CD4-positive, alpha-beta T cell (primary cell): ENCODE measurements at regions not wholly inside any gene's neighbourhood (a gene's known extent, or its start where the extent isn't known, plus 50 kb on each side); places are given as distances from the start of the nearest gene placed in this dataset.

ENCODE experiments used
- ATAC-seq: fragments of 200-7000 bp; cut with Tn5 transposase; one replicate; pipeline ENCODE4 v1.10.0; 2022; ENCODE audit warnings: mild to moderate bottlenecking; ENCODE audit not compliant: poor library complexity
- CTCF ChIA-PET: fragments of 350-600 bp; sonication (Branson Sonifier 250); formaldehyde crosslinking; loops from one replicate; lab custom pipeline; 2021; ENCODE audit warnings: antibody characterized with exemption, inconsistent platforms; lab: Charles Lee
- POLR2A ChIA-PET: fragments of 350-600 bp; sonication (Branson Sonifier 250); formaldehyde crosslinking; loops from one replicate; lab custom pipeline; 2021; ENCODE audit warnings: antibody characterized with exemption, inconsistent platforms; lab: Charles Lee
- DNase-seq, 14 experiments: peaks; one replicate each; pipeline ENCODE4 v3.0.0-alpha.2; 2013 to 2020; ENCODE audit warnings: mixed read lengths in 2 of 14
- H3K27ac ChIP-seq, 2 donors: one replicate each; pipeline versions ENCODE4 v1.5.1 to v1.7.0; 2013; ENCODE audit warnings: low read length in 2 of 2, low read depth in 1 of 2, mild to moderate bottlenecking in 1 of 2
- H3K27me3 ChIP-seq, 2 experiments: 1 replicate in 1 of 2; 2 replicates in 1 of 2; pipeline versions ENCODE4 v1.6.1 to v1.7.0; 2013; ENCODE audit warnings: low read length in 2 of 2, control low read depth in 1 of 2, mild to moderate bottlenecking in 1 of 2, moderate library complexity in 1 of 2; ENCODE audit not compliant: insufficient read depth in 2 of 2, control insufficient read depth in 1 of 2
- H3K36me3 ChIP-seq: one replicate; pipeline ENCODE4 v1.6.1; 2013; ENCODE audit warnings: low read length, control low read depth; ENCODE audit not compliant: insufficient read depth
- H3K4me1 ChIP-seq: one replicate; pipeline ENCODE4 v1.6.1; 2013; ENCODE audit warnings: low read length, control low read depth; ENCODE audit not compliant: insufficient read depth
- H3K4me3 ChIP-seq: one replicate; pipeline ENCODE4 v1.5.1; 2013; ENCODE audit warnings: mild to moderate bottlenecking, low read length, moderate library complexity
- H3K9me3 ChIP-seq, 2 experiments: 1 replicate in 1 of 2; 2 replicates in 1 of 2; pipeline versions ENCODE4 v1.6.1 to v1.7.0; 2013; ENCODE audit warnings: low read length in 2 of 2, mild to moderate bottlenecking in 2 of 2, control low read depth in 1 of 2, moderate library complexity in 1 of 2; ENCODE audit not compliant: control insufficient read depth in 1 of 2, insufficient read depth in 1 of 2
- H3K27ac Mint-ChIP-seq: one replicate; pipeline ENCODE4 v1.8.0; 2020; ENCODE audit warnings: mixed read lengths
- H3K27me3 Mint-ChIP-seq: one replicate; pipeline ENCODE4 v1.8.0; 2021; ENCODE audit warnings: mixed read lengths
- H3K36me3 Mint-ChIP-seq: one replicate; pipeline ENCODE4 v1.8.0; 2021; ENCODE audit warnings: low read depth, mixed read lengths
- H3K4me1 Mint-ChIP-seq: one replicate; pipeline ENCODE4 v1.8.0; 2021; ENCODE audit warnings: low read depth, mixed read lengths
- H3K4me3 Mint-ChIP-seq: one replicate; pipeline ENCODE4 v1.8.0; 2020; ENCODE audit warnings: mild to moderate bottlenecking, mixed read lengths
- H3K9me3 Mint-ChIP-seq: one replicate; pipeline ENCODE4 v1.8.0; 2020; ENCODE audit warnings: mixed read lengths
- CTCF ChIP-seq: fragments of 200-600 bp; IDR thresholded peaks from one replicate; pipeline ENCODE4 v1.8.0; 2022; ENCODE audit warnings: antibody characterized with exemption, mild to moderate bottlenecking
- intact Hi-C, 2 experiments: fragments of 100-400 bp; cut with DNase I in 1 of 2; cut with micrococcal nuclease in 1 of 2; formaldehyde crosslinking; loops; one replicate each; pipeline versions ENCODE4 v1.15.1 to v1.9.0; 2023 to 2025; cut with DNase I, micrococcal nuclease

- Mint-ChIP-seq H3K9me3 (peaks cover 7% of the 10 kb centered on the region), H3K4me1 (no peaks in the 10 kb centered on the region), H3K27ac (no peak overlapping the region), H3K4me3 (no peak overlapping the region), H3K36me3 (no peaks in the 10 kb centered on the region), H3K27me3 (no peaks in the 10 kb centered on the region)
- H3K36me3 ChIP-seq, result no peaks in the 10 kb centered on the region
- peaks cover 0 to 7% of the 10 kb centered on the region in 2 experiments for H3K9me3 ChIP-seq
- H3K27ac ChIP-seq, result no peak overlapping the region
- no peak for ATAC-seq
- no peak for TF ChIP-seq CTCF
- ChIA-PET CTCF (no interaction called here), POLR2A (no interaction called here)
- no peak for DNase-seq
- no peaks in the 10 kb centered on the region for H3K27me3 ChIP-seq
- no peaks in the 10 kb centered on the region for H3K4me1 ChIP-seq
- H3K4me3 ChIP-seq, result no peak overlapping the region
- intact Hi-C loops, result loop anchor here in 1 of 2 experiments (10.0 kb wide), 1 partner anchor 63 kb away; no protein-coding TSS in a partner anchor
Measured at GRCh38 chr18:27771571-27771970, 405.4 kb downstream of the CDH2 start.

GRCh38 chr18:27769152-27769551, 407.8 kb downstream of the CDH2 start:
- H3K4me1 ChIP-seq, result no peaks in the 10 kb centered on the region
- Mint-ChIP-seq H3K4me1 (no peaks in the 10 kb centered on the region), H3K27me3 (no peaks in the 10 kb centered on the region), H3K4me3 (no peak overlapping the region), H3K9me3 (peaks cover 7% of the 10 kb centered on the region), H3K36me3 (no peaks in the 10 kb centered on the region), H3K27ac (no peak overlapping the region)
- DNase-seq, result no peak
- intact Hi-C loops, result no loop called here
- H3K27ac ChIP-seq, result no peak overlapping the region
- no peak for TF ChIP-seq CTCF
- no peaks in the 10 kb centered on the region for H3K36me3 ChIP-seq
- no peaks in the 10 kb centered on the region for H3K27me3 ChIP-seq
- no peak for ATAC-seq
- CTCF ChIA-PET, result no interaction called here
- POLR2A ChIA-PET, result no interaction called here
- peaks cover 0 to 7% of the 10 kb centered on the region in 2 experiments for H3K9me3 ChIP-seq
- no peak overlapping the region for H3K4me3 ChIP-seq

GRCh38 chr18:27763936-27764335, 413.0 kb downstream of the CDH2 start:
- Histone ChIP-seq H3K27me3 (no peaks in the 10 kb centered on the region), H3K36me3 (no peaks in the 10 kb centered on the region), H3K4me1 (no peaks in the 10 kb centered on the region), H3K4me3 (no peak overlapping the region), H3K9me3 (peaks cover 3 to 7% of the 10 kb centered on the region in 2 experiments), H3K27ac (no peak overlapping the region)
- ATAC-seq (no peak), DNase-seq (no peak)
- CTCF ChIA-PET, result interaction anchor here (0.5 kb wide), 1 partner anchor 124 kb away, joined by 3 read pairs; no protein-coding TSS in a partner anchor
- H3K4me1 Mint-ChIP-seq, result no peaks in the 10 kb centered on the region
- TF ChIP-seq CTCF, result no peak
- H3K27ac Mint-ChIP-seq, result no peak overlapping the region
- POLR2A ChIA-PET, result no interaction called here
- no peaks in the 10 kb centered on the region for H3K27me3 Mint-ChIP-seq
- H3K9me3 Mint-ChIP-seq, result peaks cover 10% of the 10 kb centered on the region
- intact Hi-C loops, result no loop called here
- no peaks in the 10 kb centered on the region for H3K36me3 Mint-ChIP-seq
- no peak overlapping the region for H3K4me3 Mint-ChIP-seq
